Lung (tissue), 11 donors: ENCODE measurements at regions not wholly inside any gene's neighbourhood (a gene's known extent, or its start where the extent isn't known, plus 50 kb on each side); places are given as distances from the start of the nearest gene placed in this dataset.

Source experiments
- ATAC-seq: fragments of 200-7000 bp; cut with Tn5 transposase; one replicate; pipeline ENCODE4 v1.9.1; 2020; ENCODE audit warnings: moderate number of reproducible peaks; ENCODE audit not compliant: insufficient read depth, low FRiP score
- DNase-seq, 3 donors: peaks; one replicate each; pipeline ENCODE4 v3.0.0-alpha.2; 2013 to 2017
- H3K27ac ChIP-seq, 2 donors: one replicate each; pipeline ENCODE4 v1.5.1; 2013; ENCODE audit warnings: mild to moderate bottlenecking in 2 of 2, moderate library complexity in 2 of 2, control low read depth in 1 of 2, inconsistent platforms in 1 of 2, low read depth in 1 of 2, low read length in 1 of 2
- H3K27me3 ChIP-seq, 3 donors: one replicate each; pipeline ENCODE4 v1.5.1; 2013; ENCODE audit warnings: low read length in 2 of 3; ENCODE audit not compliant: control insufficient read depth in 3 of 3, insufficient read depth in 3 of 3
- H3K36me3 ChIP-seq, 4 donors: one replicate each; pipeline ENCODE4 v1.5.1; 2013; ENCODE audit warnings: low read length in 4 of 4, mild to moderate bottlenecking in 1 of 4, moderate library complexity in 1 of 4; ENCODE audit not compliant: control insufficient read depth in 4 of 4, insufficient read depth in 4 of 4
- H3K4me1 ChIP-seq, 5 donors: one replicate each; pipeline ENCODE4 v1.5.1; 2013; ENCODE audit warnings: low read length in 5 of 5, mild to moderate bottlenecking in 2 of 5, moderate library complexity in 1 of 5; ENCODE audit not compliant: control insufficient read depth in 5 of 5, insufficient read depth in 5 of 5
- H3K4me3 ChIP-seq: one replicate; pipeline ENCODE4 v1.5.1; 2013; ENCODE audit warnings: mild to moderate bottlenecking, control low read depth, moderate library complexity
- H3K9ac ChIP-seq, 2 donors: one replicate each; pipeline ENCODE4 v1.5.1; 2013; ENCODE audit warnings: low read length in 2 of 2, control low read depth in 1 of 2; ENCODE audit not compliant: insufficient read depth in 1 of 2
- H3K9me3 ChIP-seq, 4 donors: one replicate each; pipeline ENCODE4 v1.5.1; 2013; ENCODE audit warnings: low read length in 3 of 4, mild to moderate bottlenecking in 1 of 4, moderate library complexity in 1 of 4; ENCODE audit not compliant: control insufficient read depth in 4 of 4, insufficient read depth in 3 of 4
- CTCF ChIP-seq: IDR thresholded peaks from 2 replicates; pipeline ENCODE4 v1.5.1; 2012; ENCODE audit warnings: mild to moderate bottlenecking; ENCODE audit errors: control extremely low read depth, extremely low read depth
- WGBS, 2 donors: extraction: QIAGEN DNeasy Blood & Tissue Kit; methylation state at CpG; one replicate each; pipeline ENCODE4 v1.1.7; 2013; 5-methylcytosine and 5-hydroxymethylcytosine counted together
- donor health status: control.
- donor health status: control.
- donor health status: Bipolar disorder and iron deficiency.
- donor health status: healthy.
- donor health status: DM: yes; HTN: yes; CAD: no.

- no peaks in the 10 kb centered on the region for H3K4me1 ChIP-seq
- H3K9ac ChIP-seq, result no peak overlapping the region
- no peak for ATAC-seq
- H3K4me3 ChIP-seq, result no peak overlapping the region
- no peak for DNase-seq
- H3K36me3 ChIP-seq, result no peaks in the 10 kb centered on the region
- no peaks in the 10 kb centered on the region for H3K27me3 ChIP-seq
- TF ChIP-seq CTCF, result no peak
- no peaks in the 10 kb centered on the region for H3K9me3 ChIP-seq
- H3K27ac ChIP-seq, result no peak overlapping the region
These were observed 426.2 kb downstream of the HTR1A start for GRCh38 chr5:63535840-63536602.

DNA sequence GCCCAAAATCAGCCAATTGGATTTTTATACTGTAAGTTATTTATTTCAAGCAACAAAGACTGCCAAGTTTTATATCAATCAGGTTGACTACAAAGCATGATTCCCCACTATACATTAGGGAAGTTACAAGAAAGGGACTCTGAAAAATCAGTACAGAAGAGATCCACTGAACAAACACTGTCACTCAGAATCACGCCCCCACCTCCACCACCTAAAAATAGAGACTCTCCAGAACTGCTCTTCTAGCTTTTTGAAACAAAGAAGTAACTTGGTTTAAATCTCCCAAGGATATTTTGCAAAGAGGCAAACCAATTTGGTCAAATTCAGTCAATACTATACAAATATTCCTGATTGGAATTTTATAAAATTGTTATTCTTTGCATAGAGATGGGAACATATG is 438.0 kb downstream of the HTR1A start:
- H3K9ac ChIP-seq, result no peak overlapping the region
- no peaks in the 10 kb centered on the region for H3K27me3 ChIP-seq

GRCh38 chr5:63516006-63516405 is 446.2 kb downstream of the HTR1A start:
- TF ChIP-seq CTCF, result no peak
- H3K9ac ChIP-seq, result no peak overlapping the region
- no peak overlapping the region for H3K27ac ChIP-seq
- no peaks in the 10 kb centered on the region for H3K36me3 ChIP-seq
- no peak overlapping the region for H3K4me3 ChIP-seq
- no peaks in the 10 kb centered on the region for H3K4me1 ChIP-seq
- peaks cover 0 to 2% (median 0%) of the 10 kb centered on the region in 4 donors for H3K9me3 ChIP-seq
- no peaks in the 10 kb centered on the region for H3K27me3 ChIP-seq
- DNase-seq (no peak), ATAC-seq (no peak)

More for the DNA sequence above, 438.0 kb downstream of the HTR1A start:
- DNase-seq, result no peak
- Histone ChIP-seq H3K4me3 (no peak overlapping the region), H3K4me1 (no peaks in the 10 kb centered on the region), H3K36me3 (no peaks in the 10 kb centered on the region), H3K27ac (no peak overlapping the region), H3K9me3 (peaks cover 0 to 2% (median 0%) of the 10 kb centered on the region in 4 donors)
- ATAC-seq, result no peak
- WGBS, 2 donors, result 60 to 84% methylated on average over 1 of the region's 1 CpG
- no peak for TF ChIP-seq CTCF

DNA sequence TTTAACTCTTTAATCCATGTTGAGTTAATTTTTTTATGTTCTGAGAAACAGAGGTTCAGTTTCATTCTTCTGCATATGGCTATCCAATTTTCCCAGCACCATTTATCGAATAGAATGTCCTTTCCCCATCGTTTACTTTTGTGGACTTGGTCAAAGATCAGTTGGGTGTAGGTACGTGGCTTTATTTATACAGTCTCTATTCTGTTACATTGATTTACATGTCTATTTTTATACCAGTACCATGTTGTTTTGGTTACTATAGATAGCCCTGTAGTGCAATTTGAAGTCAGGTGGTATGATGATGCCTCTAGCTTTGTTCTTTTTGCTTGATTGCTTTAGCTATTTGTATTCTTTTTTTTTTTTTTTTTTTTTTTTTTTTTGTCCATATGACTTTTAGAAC is 462.0 kb downstream of the HTR1A start:
- Histone ChIP-seq H3K9me3 (no peaks in the 10 kb centered on the region), H3K27me3 (no peaks in the 10 kb centered on the region), H3K36me3 (no peaks in the 10 kb centered on the region), H3K4me1 (no peaks in the 10 kb centered on the region), H3K9ac (no peak overlapping the region), H3K4me3 (no peak overlapping the region), H3K27ac (no peak overlapping the region)
- ATAC-seq (no peak), DNase-seq (no peak)
- TF ChIP-seq CTCF, result no peak
- WGBS, 2 donors, result 68 to 75% methylated on average over 3 of the region's 3 CpGs
